Ammon's horn (tissue), 1 donor: ENCODE measurements at regions not wholly inside any gene's neighbourhood (a gene's known extent, or its start where the extent isn't known, plus 50 kb on each side); places are given as distances from the start of the nearest gene placed in this dataset.
"Not testable (repeated sequence)": the region's sequence is repeated elsewhere in the genome, so short reads cannot be mapped to it uniquely, and the experiment has no call there.

Experiments
- DNase-seq: peaks from one replicate; pipeline ENCODE4 v3.0.0-alpha.2; 2016; ENCODE audit warnings: low spot score

DNA sequence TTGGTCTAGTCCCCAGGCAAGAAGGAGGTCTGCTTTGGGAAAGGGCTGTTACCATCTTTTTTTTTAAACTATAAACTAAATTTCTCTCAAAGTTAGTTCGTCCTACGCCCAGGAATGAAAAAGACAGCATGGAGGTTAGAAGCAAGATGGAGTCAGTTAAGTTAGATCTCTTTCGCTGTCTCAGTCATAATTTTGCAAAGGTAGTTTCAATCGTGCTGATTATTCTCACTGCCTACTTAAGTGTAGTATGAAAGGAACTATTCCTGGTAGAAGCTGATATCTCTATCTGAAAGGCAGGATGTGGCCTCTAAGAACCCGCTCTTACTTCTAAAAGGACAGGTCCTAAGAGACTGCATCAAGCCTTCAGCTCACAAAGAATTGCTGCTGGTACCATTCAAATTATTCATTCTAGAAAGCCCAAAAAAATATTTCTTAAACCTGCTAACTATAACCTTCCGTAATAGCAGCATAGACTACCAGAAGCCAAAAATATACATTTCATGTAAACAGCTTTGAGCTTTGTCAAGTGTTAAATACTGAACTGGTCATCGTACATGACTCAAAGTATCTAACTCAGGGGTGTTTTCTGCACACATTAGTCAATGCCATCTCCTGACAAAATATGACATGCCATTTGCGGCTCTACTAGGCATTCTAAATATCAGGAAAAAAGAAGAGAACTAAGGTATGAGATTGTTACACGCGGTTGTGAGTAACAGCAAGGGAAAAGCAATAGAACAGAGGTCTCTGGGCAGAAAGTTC is 96.0 kb upstream of the CCDC80 start:
- no peak for DNase-seq

DNA sequence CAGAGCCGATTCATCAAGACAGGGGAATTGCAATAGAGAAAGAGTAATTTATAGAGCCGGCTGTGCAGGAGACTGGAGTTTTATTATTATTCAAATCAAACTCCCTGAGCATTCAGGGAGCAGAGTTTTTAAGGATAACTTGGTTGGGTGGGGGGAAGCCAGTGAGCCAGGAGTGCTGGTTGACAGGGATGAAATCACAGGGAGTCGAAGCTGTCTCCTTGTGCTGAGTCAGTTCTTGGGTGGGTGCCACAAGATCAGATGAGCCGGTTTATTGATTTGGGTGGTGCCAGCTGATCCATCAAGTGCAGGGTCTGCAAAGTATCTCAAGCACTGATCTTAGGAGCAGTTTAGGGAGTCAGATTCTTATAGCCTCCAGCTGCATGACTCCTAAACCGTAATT is 95.4 kb upstream of the CCDC80 start:
- no peak for DNase-seq

DNA sequence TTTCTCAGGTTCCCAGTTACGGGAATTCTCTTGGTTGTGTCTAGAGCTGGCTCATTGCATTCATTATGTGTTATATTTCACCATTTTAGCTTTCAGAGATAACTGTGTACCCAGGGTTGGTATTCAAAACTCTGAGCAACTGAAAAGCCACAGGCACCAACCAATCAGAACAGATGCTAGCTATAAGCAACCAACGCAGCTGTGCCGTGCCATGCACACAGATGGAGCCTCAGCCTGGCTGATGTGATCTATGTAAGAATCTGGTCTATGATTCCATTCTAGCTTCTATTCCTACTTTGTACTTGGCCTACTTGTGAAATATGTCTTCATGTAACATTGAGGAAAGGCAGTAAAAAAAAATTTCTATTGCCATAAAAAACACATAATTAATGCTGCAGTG is 95.0 kb upstream of the CCDC80 start:
- peak; percentile 23 for DNase-seq

DNA sequence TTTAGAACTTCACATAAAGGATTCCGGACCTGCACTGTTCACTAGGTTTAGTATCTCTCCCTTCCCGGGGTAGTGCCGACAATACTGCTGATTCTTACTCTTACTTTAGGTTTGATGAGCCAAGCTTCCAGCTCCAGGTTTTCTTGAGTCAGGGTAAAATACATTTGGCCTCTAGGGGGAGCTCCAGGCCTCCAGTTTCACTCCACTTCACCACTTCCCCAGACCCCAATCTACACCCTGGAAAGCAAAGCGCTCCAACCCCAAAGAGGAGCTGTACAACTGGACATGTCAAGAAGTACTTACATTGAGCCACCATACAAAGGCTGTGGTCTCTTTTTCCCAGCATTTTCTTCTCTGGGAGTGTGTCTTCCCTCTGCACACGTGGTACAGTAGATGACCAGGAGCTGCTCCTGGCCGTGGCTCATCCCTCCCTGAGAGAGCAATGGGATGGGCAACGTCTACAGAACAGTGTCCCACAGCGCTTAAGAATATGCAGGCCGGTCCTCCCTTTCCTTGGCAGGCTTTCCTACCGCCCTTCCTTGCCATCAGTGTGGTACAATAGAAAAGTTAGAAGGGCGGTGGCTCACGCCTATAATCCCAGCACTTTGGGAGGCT is 93.9 kb upstream of the CCDC80 start:
- DNase-seq: peak; percentile 48

DNA sequence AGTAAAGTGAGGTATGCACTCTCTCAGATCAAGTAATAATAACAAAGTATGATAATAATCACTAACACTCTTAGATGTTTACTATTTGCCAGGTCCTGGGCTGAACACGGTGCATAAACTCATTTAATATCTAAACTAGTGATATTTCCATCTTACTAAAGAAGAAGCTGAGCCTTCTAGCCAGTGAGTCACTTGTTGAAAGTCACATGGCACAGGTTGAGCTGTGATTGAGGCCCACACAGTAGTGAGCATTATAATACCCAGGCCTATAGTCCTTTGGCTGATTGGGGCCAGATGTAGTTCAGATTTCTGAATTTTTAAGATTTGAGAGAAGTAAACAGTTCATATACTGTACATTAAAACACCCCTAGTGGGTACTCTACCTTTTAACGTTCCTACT is 93.2 kb upstream of the CCDC80 start:
- DNase-seq: no peak

DNA sequence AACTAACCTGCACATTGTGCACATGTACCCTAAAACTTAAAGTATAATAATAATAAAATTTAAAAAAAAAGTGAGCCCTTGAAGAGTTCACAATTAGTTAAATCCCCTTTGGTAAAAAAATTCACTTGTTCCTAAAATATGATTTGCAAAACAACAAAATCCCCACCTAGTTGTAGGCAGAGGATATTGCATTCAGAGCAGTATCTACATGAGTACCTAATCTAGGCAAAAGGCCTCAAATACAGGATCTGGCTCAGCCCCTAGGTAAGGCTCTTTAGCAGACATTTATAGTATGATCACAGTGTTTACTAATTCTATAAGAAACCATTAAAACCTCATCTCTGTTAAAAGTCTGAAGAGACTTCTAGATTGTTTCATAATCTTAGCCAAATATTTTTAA is 89.3 kb upstream of the CCDC80 start:
- no peak for DNase-seq

DNA sequence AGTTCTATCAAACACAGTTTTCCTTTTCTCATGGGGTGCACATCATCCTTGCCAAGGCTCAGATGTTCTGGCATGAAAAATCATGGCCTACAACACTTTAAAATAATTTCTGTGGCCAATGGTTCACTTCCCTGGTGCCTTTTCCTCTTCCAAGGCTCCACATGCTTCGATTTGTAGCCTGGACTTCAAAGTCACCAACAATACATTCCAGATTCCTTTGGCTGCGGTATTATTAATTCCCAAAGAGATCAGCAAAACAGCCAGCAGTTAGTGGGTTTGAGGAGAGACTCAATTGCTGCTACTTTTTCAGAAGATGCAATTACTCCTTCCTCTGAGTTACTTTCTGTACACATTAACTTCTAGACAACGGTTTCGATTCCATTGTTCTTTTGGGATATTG is 80.3 kb upstream of the CCDC80 start:
- no peak for DNase-seq

DNA sequence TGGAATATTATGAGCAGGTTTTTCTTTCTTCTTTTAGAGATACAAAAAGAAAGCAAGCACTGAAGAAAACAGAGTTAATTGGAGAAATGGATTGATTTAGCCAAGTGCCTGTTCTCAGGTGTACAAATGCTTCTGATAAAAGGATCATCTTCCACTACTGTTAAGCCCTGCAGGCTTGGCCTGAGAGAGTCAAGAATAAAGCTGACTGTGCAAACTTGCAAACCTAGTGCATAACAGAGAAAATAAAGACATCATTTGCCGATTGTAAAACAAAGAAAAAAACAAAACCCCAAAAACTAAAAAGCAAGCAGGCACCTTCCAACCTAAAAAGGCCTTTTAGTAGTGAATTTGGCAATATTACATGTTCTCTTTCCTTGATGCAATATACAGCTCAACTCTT is 78.0 kb upstream of the CCDC80 start:
- DNase-seq: no peak

DNA sequence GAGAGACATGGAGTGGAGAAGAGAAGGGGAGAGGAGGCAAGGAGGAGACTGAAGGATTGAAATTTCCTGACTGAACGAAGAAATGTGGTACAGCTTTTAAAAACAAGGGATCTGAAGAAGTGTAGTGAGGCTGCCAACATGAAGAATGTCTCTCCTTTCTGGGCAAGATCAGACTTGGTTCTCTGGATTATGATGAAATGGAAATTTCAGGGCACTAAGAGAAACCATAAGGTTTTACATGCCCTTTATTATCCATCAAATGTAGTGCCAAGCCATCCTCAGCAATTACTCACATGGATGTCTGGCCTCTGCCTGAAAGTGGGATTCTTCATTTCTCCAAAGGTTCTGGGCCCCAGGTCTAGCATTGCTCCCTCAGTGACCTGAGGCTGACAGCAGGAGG is 77.6 kb upstream of the CCDC80 start:
- no peak for DNase-seq

DNA sequence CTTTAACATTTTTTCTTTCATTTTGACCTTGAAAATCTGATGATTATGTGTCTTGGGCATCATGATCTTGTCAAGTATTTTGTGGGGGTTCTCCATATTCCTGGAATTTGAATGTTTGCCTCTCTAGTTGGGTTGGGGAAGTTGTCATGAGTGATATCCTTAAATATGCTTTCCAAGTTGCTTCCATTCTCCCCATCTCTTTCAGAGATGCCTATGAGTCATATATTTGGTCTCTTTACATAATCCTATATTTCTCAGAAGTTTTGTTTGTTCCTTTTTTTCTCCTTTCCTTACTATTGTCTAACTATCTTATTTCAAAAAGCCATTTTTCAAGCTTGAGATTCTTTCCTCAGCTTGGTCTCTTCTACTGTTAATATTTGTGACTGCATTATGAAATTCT is 69.0 kb upstream of the CCDC80 start:
- no peak for DNase-seq

DNA sequence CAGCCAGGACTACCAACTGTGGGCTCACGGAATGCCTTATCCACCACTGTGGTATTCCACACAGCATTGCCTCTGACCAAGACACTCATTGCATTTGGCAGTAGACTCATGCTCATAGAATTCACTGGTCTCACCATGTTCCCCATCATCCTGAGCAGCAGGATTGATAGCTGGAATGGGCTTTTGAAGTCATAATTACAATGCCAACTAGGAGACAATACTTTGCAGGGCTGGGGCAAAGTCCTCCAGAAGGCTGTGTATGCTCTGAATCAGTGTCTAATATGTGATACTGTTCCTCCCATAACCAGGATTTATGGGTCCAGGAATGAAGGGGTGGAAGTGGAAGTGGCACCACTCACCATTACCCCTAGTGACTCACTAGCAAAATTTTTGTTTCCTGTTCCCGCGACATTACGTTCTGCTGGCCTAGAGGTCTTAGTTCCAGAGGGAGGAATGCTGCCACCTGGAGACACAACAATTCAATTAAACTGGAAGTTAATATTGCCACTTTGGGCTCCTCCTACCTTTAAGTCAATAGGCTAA is 58.6 kb upstream of the CCDC80 start:
- no peak for DNase-seq

DNA sequence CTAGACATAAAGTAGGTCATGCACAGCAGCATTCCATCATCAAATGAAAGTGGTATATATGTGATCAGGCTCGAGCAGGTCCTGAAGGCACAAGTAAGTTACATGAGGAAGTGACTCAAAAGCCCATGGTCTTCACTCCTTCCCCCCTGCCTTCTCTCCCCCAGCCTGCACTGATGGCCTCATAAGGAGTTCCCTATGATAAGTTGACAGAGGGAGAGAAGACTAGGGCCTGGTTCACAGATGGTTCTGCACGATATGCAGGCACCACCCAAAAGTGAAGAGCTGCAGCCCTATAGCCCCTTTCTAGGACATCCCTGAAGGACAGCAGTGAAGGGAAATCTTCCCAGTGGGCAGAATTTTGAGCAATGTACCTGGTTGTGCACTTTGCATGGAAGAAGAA is 57.5 kb upstream of the CCDC80 start:
- DNase-seq: not testable (repeated sequence)

DNA sequence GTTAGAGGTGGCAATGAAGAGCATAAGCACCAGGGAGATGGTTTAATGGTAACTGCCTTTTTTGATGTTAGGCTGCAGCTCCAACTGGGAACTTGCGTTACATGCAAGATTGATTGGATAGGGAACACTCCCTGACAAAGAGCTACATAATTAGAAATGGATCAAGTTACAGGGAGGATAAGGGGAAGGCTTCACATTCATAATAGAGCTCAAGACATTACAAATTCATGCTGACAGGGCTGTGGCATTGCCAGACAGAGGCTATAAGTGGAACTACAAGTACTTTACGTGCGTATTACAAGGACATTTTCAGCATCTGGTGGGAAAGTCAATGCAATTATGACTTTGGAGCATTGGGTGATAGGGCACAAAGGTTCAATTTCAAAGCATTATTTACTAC is 55.3 kb upstream of the CCDC80 start:
- DNase-seq: not testable (repeated sequence)

DNA sequence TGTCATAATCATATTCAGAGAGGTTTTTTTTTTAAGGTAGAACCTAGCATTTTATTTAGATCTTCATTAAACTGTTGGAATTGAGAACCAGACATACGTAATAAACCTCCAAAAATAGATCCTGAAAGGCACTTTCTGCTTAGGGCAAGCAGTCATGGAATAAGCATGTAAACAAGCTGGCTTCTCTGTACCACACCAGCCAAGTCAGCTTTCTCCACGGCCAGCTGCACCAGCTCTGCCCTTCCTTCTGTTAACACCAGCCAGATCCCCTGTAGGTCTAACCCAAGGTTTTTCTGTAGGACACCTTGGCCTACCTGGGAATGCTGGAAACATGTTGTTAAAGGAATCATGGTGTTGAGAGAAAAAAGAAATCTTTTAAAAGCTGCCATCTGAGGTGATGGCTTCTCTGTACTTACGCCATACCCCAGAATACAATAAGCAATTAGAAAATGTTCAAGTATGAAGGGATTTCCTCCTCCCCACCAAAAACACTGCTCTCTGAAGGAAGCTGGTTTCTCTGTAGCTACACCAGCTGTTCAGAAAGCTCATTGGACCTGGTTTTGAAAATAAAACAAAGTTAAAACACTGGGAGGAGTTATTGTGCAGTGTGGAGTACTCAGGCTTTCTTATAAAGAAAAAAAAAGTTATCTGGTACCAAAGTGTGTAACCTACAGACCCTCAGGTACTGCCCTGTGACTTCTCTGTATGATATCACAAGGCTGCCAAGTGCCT is 54.6 kb upstream of the CCDC80 start:
- not testable (repeated sequence) for DNase-seq

DNA sequence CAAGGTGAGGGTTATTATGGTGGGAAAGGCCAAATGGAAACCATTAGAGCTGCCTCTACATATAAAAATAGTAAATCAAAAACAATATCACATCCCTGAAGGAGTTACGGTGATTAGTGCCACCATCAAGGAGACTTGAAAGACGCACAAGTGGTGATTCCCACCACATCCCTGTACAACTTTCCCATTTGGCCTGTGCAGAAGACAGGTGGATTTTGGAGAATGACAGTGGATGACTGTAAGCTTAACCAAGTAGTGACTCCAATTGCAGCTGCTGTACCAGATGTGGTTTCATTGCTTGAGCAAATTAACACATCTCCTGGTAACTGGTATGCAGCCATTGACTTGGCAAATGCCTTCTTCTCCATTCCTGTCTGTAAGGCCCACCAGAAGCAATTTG is 54.0 kb upstream of the CCDC80 start:
- not testable (repeated sequence) for DNase-seq

DNA sequence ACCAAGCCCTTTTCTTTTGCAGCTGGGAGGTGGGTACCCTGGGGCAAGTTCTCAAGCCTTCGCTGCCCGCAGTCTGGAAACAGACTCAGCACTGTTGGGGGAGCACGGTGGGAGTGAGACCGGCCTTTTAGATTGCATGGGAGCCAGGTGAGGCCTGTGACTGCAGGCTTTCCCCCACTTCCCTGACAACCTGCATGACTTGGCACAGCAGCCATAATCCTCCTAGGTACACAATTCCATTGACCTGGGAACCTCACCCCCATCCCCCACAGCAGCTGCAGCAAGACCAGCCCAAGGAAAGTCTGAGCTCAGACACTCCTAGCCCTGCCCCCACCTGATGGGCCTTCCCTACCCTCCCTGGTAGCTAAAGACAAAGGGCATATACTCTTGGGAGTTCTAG is 52.2 kb upstream of the CCDC80 start:
- no peak for DNase-seq
